ENCODE measurements at regions not wholly inside any gene's neighbourhood (a gene's known extent, or its start where the extent isn't known, plus 50 kb on each side); places are given as distances from the start of the nearest gene placed in this dataset.
A peak's percentile ranks its signal among the peaks of the same experiment; 100 is the strongest.

- Histone ChIP-seq H3K4me3 (no peak overlapping the region), H3K36me3 (ENCODE audit: insufficient read depth, low read length) (no peaks in the 10 kb centered on the region), H3K9me3 (ENCODE audit: low read depth, low read length) (no peaks in the 10 kb centered on the region), H3K27ac (no peak overlapping the region), H3K9ac (ENCODE audit: insufficient read length) (no peak overlapping the region)
- TF ChIP-seq POLR2AphosphoS5 (IDR thresholded peaks at IDR 0.05; ENCODE audit: borderline replicate concordance, low read depth, low read length) (no peak), EZH2 (IDR thresholded peaks at IDR 0.05) (no peak), FOXP2 (optimal IDR thresholded peaks at IDR 0.05; ENCODE audit: control extremely low read depth, extremely low read length, insufficient read depth) (no peak)
- DNase-seq (ENCODE audit: low read depth, low spot score): no peak
Measured at GRCh38 chr18:44320619-44321460, 359.8 kb upstream of the SETBP1 start.

GRCh38 chr18:44321868-44322590, 358.7 kb upstream of the SETBP1 start:
- DNase-seq (ENCODE audit: low read depth, low spot score): no peak
- H3K9me3 ChIP-seq (ENCODE audit: low read depth, low read length): no peaks in the 10 kb centered on the region
- no peak overlapping the region for H3K4me3 ChIP-seq
- TF ChIP-seq FOXP2 (optimal IDR thresholded peaks at IDR 0.05; ENCODE audit: control extremely low read depth, extremely low read length, insufficient read depth): no peak
- no peak for TF ChIP-seq POLR2AphosphoS5 (IDR thresholded peaks at IDR 0.05; ENCODE audit: borderline replicate concordance, low read depth, low read length)
- TF ChIP-seq EZH2 (IDR thresholded peaks at IDR 0.05): no peak
- no peak overlapping the region for H3K27ac ChIP-seq
- H3K9ac ChIP-seq (ENCODE audit: insufficient read length): no peak overlapping the region
- H3K36me3 ChIP-seq (ENCODE audit: insufficient read depth, low read length): no peaks in the 10 kb centered on the region

DNA sequence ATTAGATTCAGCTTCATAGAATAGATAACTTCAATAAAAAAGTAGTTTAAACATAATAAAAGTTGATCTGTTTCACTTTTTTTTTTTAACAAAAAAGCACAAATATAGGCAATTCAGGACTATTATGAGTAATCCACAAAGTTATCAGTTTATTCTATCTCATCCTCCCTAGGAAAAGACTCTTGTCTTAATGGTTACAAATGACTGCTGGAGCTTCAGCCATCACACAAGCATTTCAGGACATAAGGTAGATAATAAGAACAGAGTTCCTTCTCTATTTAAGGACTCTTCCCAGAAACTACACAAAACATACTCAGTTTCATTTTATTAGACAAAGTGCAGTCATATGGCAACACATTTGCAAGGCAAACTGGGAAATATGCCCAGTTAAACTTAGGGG, 357.6 kb upstream of the SETBP1 start:
- H3K9me3 ChIP-seq (ENCODE audit: low read depth, low read length): no peaks in the 10 kb centered on the region
- no peak for TF ChIP-seq EZH2 (IDR thresholded peaks at IDR 0.05)
- TF ChIP-seq FOXP2 (optimal IDR thresholded peaks at IDR 0.05; ENCODE audit: control extremely low read depth, extremely low read length, insufficient read depth): no peak
- no peak for TF ChIP-seq POLR2AphosphoS5 (IDR thresholded peaks at IDR 0.05; ENCODE audit: borderline replicate concordance, low read depth, low read length)

DNA sequence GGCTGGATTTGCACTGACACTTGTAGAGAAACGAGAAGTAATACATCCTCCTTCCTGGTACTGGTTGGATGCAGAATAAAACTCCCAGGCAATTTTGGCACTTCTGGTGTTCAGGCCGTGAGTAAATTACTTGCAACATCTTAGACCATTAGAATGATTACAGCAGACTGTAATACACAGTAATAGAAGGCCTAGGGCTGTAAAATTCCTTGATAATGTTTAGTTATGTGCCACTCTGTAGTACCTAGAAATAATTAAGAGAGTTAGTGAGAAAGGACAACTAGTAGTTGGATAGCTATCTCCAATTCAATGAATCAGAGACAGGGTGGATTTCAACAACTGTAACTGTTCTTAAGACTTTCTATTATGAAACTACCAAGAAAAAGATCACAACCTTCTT, 356.3 kb upstream of the SETBP1 start:
- Histone ChIP-seq H3K9me3 (ENCODE audit: low read depth, low read length) (no peaks in the 10 kb centered on the region), H3K4me3 (no peak overlapping the region), H3K36me3 (ENCODE audit: insufficient read depth, low read length) (no peaks in the 10 kb centered on the region), H3K27ac (no peak overlapping the region), H3K9ac (ENCODE audit: insufficient read length) (no peak overlapping the region)
- TF ChIP-seq FOXP2 (optimal IDR thresholded peaks at IDR 0.05; ENCODE audit: control extremely low read depth, extremely low read length, insufficient read depth): no peak
- TF ChIP-seq POLR2AphosphoS5 (IDR thresholded peaks at IDR 0.05; ENCODE audit: borderline replicate concordance, low read depth, low read length): no peak
- TF ChIP-seq EZH2 (IDR thresholded peaks at IDR 0.05): no peak
- no peak for DNase-seq (ENCODE audit: low read depth, low spot score)

More for the DNA sequence above, 357.6 kb upstream of the SETBP1 start:
- no peak overlapping the region for H3K27ac ChIP-seq
- no peak overlapping the region for H3K9ac ChIP-seq (ENCODE audit: insufficient read length)
- no peak overlapping the region for H3K4me3 ChIP-seq
- DNase-seq (ENCODE audit: low read depth, low spot score): no peak
- no peaks in the 10 kb centered on the region for H3K36me3 ChIP-seq (ENCODE audit: insufficient read depth, low read length)

DNA sequence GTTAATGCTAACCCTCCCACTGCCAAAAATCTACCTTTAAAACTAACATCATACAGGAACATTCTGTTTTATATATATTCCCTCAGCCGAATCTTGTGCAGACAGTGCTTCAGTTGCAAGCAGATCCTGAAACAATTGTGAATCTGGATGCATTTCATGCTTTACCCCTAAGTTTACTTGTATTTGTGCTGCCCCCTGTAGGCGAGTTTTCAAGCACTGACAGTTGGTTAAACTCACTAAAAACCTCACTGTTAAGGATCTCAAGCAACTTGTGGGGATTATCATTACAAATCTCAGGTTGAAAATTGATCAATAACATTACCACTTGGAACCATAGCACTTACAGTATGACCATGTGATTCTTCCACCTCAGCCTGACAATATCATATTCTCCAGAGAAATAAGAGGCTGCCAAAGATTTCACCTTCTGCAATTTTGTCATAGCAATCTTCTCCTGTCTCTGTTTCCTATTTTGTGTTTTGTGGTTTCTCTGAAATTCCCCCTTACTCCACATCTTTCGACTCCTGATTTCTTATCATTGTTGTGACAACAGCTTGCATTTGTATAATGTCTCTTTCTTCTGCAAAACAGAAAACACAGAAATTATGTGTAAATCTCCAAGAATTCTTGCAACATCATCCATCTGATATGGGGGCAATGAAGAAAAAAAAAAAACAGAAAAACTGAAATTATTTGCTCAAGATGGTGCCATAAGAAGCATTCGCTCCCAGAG, 354.6 kb upstream of the SETBP1 start:
- DNase-seq (ENCODE audit: low read depth, low spot score): peak; percentile 53
- H3K36me3 ChIP-seq (ENCODE audit: insufficient read depth, low read length): no peaks in the 10 kb centered on the region
- TF ChIP-seq EZH2 (IDR thresholded peaks at IDR 0.05): no peak
- no peak for TF ChIP-seq POLR2AphosphoS5 (IDR thresholded peaks at IDR 0.05; ENCODE audit: borderline replicate concordance, low read depth, low read length)
- TF ChIP-seq FOXP2 (optimal IDR thresholded peaks at IDR 0.05; ENCODE audit: control extremely low read depth, extremely low read length, insufficient read depth): no peak
- H3K9me3 ChIP-seq (ENCODE audit: low read depth, low read length): no peaks in the 10 kb centered on the region
- H3K27ac ChIP-seq: no peak overlapping the region
- H3K4me3 ChIP-seq: no peak overlapping the region
- no peak overlapping the region for H3K9ac ChIP-seq (ENCODE audit: insufficient read length)

- H3K36me3 ChIP-seq (ENCODE audit: insufficient read depth, low read length): no peaks in the 10 kb centered on the region
- H3K9me3 ChIP-seq (ENCODE audit: low read depth, low read length): no peaks in the 10 kb centered on the region
- H3K27ac ChIP-seq: no peak overlapping the region
- no peak for DNase-seq (ENCODE audit: low read depth, low spot score)
- TF ChIP-seq FOXP2 (optimal IDR thresholded peaks at IDR 0.05; ENCODE audit: control extremely low read depth, extremely low read length, insufficient read depth) (no peak), EZH2 (IDR thresholded peaks at IDR 0.05) (no peak), POLR2AphosphoS5 (IDR thresholded peaks at IDR 0.05; ENCODE audit: borderline replicate concordance, low read depth, low read length) (no peak)
- H3K9ac ChIP-seq (ENCODE audit: insufficient read length): no peak overlapping the region
- no peak overlapping the region for H3K4me3 ChIP-seq
Measured at GRCh38 chr18:44331656-44332570, 348.8 kb upstream of the SETBP1 start.

DNA sequence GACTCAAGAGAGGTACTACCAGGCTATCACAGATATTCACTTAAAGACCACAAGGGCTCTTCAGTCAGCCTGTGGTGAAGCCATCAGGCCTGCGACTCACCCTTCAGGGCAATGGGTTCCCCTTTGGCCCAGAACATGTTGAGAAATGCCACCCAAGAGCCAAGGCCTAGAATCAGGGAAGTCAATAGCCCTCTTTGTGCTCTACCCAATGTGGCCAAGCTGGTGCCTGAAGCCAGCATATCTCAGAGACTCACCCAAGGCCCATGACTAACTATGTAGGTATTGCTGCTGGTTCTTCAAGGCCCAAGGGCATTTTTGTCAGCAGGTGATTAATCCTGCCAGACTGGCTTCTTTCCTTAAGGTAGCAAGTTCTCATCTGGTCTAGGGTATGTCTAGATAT, 338.9 kb upstream of the SETBP1 start:
- H3K4me3 ChIP-seq: no peak overlapping the region
- no peak for DNase-seq (ENCODE audit: low read depth, low spot score)

More for the DNA sequence above, 338.9 kb upstream of the SETBP1 start:
- Histone ChIP-seq H3K36me3 (ENCODE audit: insufficient read depth, low read length) (no peaks in the 10 kb centered on the region), H3K9me3 (ENCODE audit: low read depth, low read length) (no peaks in the 10 kb centered on the region), H3K9ac (ENCODE audit: insufficient read length) (no peak overlapping the region), H3K27ac (no peak overlapping the region)
- TF ChIP-seq EZH2 (IDR thresholded peaks at IDR 0.05) (no peak), POLR2AphosphoS5 (IDR thresholded peaks at IDR 0.05; ENCODE audit: borderline replicate concordance, low read depth, low read length) (no peak), FOXP2 (optimal IDR thresholded peaks at IDR 0.05; ENCODE audit: control extremely low read depth, extremely low read length, insufficient read depth) (no peak)

Measured in SK-N-MC (cell line).